NOMO-1 treated with dmso at 0.1 percent for 144 hours (cell line): ENCODE measurements at regions not wholly inside any gene's neighbourhood (a gene's known extent, or its start where the extent isn't known, plus 50 kb on each side); places are given as distances from the start of the nearest gene placed in this dataset.

Experiments
- DNase-seq: peaks from one replicate; lab custom pipeline; 2025; ENCODE audit not compliant: unreplicated experiment; lab: John Stamatoyannopoulos, UW

- DNase-seq, result no peak
These were observed 991.9 kb upstream of the CHAC2 start for GRCh38 chr2:52775674-52776073.

GRCh38 chr2:52765735-52766134 lies 1001.9 kb upstream of the CHAC2 start:
- no peak for DNase-seq

GRCh38 chr2:52749764-52750163 lies 1017.8 kb upstream of the CHAC2 start:
- no peak for DNase-seq

- DNase-seq, result no peak
These were observed 1022.5 kb upstream of the CHAC2 start for GRCh38 chr2:52745144-52745543.

- DNase-seq, result no peak
These were observed 1034.7 kb upstream of the CHAC2 start for GRCh38 chr2:52732849-52733395.

GRCh38 chr2:52724585-52724984 lies 1043.0 kb upstream of the CHAC2 start:
- no peak for DNase-seq

- no peak for DNase-seq
These were observed 1049.8 kb upstream of the CHAC2 start for GRCh38 chr2:52717836-52718235.

GRCh38 chr2:52710810-52711618 lies 1056.6 kb upstream of the CHAC2 start:
- DNase-seq, result no peak

- no peak for DNase-seq
These were observed 1063.4 kb upstream of the CHAC2 start for GRCh38 chr2:52704251-52704650.

- no peak for DNase-seq
These were observed 1064.6 kb upstream of the CHAC2 start for GRCh38 chr2:52703004-52703403.

GRCh38 chr2:52698408-52698807 lies 1069.2 kb upstream of the CHAC2 start:
- no peak for DNase-seq

- DNase-seq, result no peak
These were observed 1069.9 kb upstream of the CHAC2 start for GRCh38 chr2:52697690-52698089.

- DNase-seq, result no peak
These were observed 1071.9 kb upstream of the CHAC2 start for GRCh38 chr2:52695731-52696130.

GRCh38 chr2:52686935-52687334 lies 1080.7 kb upstream of the CHAC2 start:
- no peak for DNase-seq

- DNase-seq, result no peak
These were observed 1091.5 kb upstream of the CHAC2 start for GRCh38 chr2:52676056-52676455.

GRCh38 chr2:52668724-52669123 lies 1098.9 kb upstream of the CHAC2 start:
- DNase-seq, result no peak

- no peak for DNase-seq
These were observed 1108.1 kb upstream of the CHAC2 start for GRCh38 chr2:52659546-52659945.

GRCh38 chr2:52658598-52658997 lies 1109.0 kb upstream of the CHAC2 start:
- DNase-seq, result no peak

GRCh38 chr2:52639692-52640091 lies 1127.9 kb upstream of the CHAC2 start:
- no peak for DNase-seq

- DNase-seq, result no peak
These were observed 1135.1 kb upstream of the CHAC2 start for GRCh38 chr2:52632543-52632942.

GRCh38 chr2:52629944-52630343 lies 1137.7 kb upstream of the CHAC2 start:
- DNase-seq, result no peak

GRCh38 chr2:52629531-52629930 lies 1138.1 kb upstream of the CHAC2 start:
- no peak for DNase-seq

- DNase-seq, result no peak
These were observed 1145.3 kb upstream of the CHAC2 start for GRCh38 chr2:52622266-52622665.
